PC-9 (cell line): ENCODE measurements at regions not wholly inside any gene's neighbourhood (a gene's known extent, or its start where the extent isn't known, plus 50 kb on each side); places are given as distances from the start of the nearest gene placed in this dataset.

Experiments
- EZH2 ChIP-seq: fragments of 200-600 bp; sonication (generic); IDR thresholded peaks from 2 replicates; pipeline ENCODE4 v1.8.0; 2017; ENCODE audit warnings: antibody characterized with exemption, low read depth
- TF ChIP-seq, protein P1 (sequence below): fragments of 200-600 bp; sonication (generic); conservative IDR thresholded peaks from 2 replicates; pipeline ENCODE4 v1.6.1; 2017; ENCODE audit warnings: mixed run types, antibody characterized with exemption, mild to moderate bottlenecking, moderate library complexity

DNA sequence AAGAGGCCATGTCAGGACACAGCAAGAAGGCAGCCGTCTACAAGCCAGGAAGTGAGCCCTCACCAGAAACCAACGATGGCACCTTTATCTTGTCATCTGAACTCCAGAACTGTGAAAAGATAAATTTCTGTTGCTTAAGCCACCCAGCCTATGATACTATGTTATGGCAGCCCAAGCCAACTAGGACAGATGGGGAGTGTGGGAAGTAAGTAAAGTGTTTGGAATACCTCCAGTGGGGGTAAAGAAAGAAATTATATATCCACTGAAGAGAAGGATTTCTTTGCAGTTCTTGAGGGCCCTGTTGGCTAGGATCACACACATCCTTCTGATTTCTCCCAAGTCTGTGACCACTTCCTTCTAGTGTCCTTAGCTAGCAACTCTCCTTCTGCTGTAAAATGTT lies 384.4 kb downstream of the TNS3 start:
- TF ChIP-seq, protein P1, sequence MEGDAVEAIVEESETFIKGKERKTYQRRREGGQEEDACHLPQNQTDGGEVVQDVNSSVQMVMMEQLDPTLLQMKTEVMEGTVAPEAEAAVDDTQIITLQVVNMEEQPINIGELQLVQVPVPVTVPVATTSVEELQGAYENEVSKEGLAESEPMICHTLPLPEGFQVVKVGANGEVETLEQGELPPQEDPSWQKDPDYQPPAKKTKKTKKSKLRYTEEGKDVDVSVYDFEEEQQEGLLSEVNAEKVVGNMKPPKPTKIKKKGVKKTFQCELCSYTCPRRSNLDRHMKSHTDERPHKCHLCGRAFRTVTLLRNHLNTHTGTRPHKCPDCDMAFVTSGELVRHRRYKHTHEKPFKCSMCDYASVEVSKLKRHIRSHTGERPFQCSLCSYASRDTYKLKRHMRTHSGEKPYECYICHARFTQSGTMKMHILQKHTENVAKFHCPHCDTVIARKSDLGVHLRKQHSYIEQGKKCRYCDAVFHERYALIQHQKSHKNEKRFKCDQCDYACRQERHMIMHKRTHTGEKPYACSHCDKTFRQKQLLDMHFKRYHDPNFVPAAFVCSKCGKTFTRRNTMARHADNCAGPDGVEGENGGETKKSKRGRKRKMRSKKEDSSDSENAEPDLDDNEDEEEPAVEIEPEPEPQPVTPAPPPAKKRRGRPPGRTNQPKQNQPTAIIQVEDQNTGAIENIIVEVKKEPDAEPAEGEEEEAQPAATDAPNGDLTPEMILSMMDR, result no peak
- no peak for TF ChIP-seq EZH2
